ENCODE measurements at regions not wholly inside any gene's neighbourhood (a gene's known extent, or its start where the extent isn't known, plus 50 kb on each side); places are given as distances from the start of the nearest gene placed in this dataset.

GRCh38 chr2:153068915-153069314, 350.5 kb downstream of the ARL6IP6 start:
- H3K79me2 ChIP-seq (ENCODE audit: insufficient read depth, low read length), result no peaks in the 10 kb centered on the region
- intact Hi-C loops (cut with micrococcal nuclease; ENCODE audit: unreplicated experiment), result no loop called here
- POLR2A ChIA-PET, result no interaction called here
- H3K4me2 ChIP-seq (ENCODE audit: low read depth, low read length), result no peak overlapping the region
- H3K9me3 ChIP-seq (ENCODE audit: low read length), result no peaks in the 10 kb centered on the region
- ATAC-seq (no peak), DNase-seq (ENCODE audit: low spot score) (no peak), FAIRE-seq (no peak)
- in situ Hi-C loops (cut with HindIII; ENCODE audit: extremely low pct_ligation_motif_present, low pct_unique_long_range_greater_than_20kb), result no loop called here
- H3K4me1 ChIP-seq (ENCODE audit: insufficient read depth, low read length), result no peaks in the 10 kb centered on the region
- no peak overlapping the region for H3K27ac ChIP-seq (ENCODE audit: extremely low read length, insufficient read depth, low read length)
- CTCF ChIA-PET (ENCODE audit: low intra/inter-chr PET ratio, low total read pairs), result no interaction called here
- H2AFZ ChIP-seq (ENCODE audit: low read length), result no peak overlapping the region
- TF ChIP-seq KLF9 (CRISPR knock-in tag; IDR thresholded peaks at IDR 0.05; ENCODE audit: low read depth), result no peak
- no peak for TF ChIP-seq ZNF33B (CRISPR knock-in tag; IDR thresholded peaks at IDR 0.05)
- TF ChIP-seq KAT8 (CRISPR knock-in tag; IDR thresholded peaks at IDR 0.05), result no peak
- TF ChIP-seq ZFP90 (CRISPR knock-in tag; IDR thresholded peaks at IDR 0.05; ENCODE audit: borderline replicate concordance), result no peak
- no peak for TF ChIP-seq JDP2 (CRISPR knock-in tag; IDR thresholded peaks at IDR 0.05; ENCODE audit: borderline replicate concordance)
- TF ChIP-seq SATB2 (CRISPR knock-in tag; IDR thresholded peaks at IDR 0.05), result no peak
- no peak for TF ChIP-seq ZZZ3 (CRISPR knock-in tag; IDR thresholded peaks at IDR 0.05; ENCODE audit: borderline replicate concordance)
- H4K20me1 ChIP-seq (ENCODE audit: insufficient read depth, low read length), result no peaks in the 10 kb centered on the region
- H3K36me3 ChIP-seq (replicated peaks in 1 of 2; ENCODE audit: control insufficient read depth in 1 of 2, insufficient read depth in 2 of 2, low read length in 2 of 2), result no peaks in the 10 kb centered on the region
- H3K27me3 ChIP-seq (ENCODE audit: control insufficient read depth in 1 of 2, insufficient read depth in 2 of 2, low read length in 2 of 2), result no peaks in the 10 kb centered on the region
- H3K4me3 ChIP-seq (replicated peaks in 1 of 3; ENCODE audit: insufficient read depth in 1 of 3, low read depth in 2 of 3, low read length in 3 of 3), result no peak overlapping the region
- no TSS peak for BruUV-seq (replicated peaks)
- 6% methylated on average over 2 of the region's 2 CpGs for WGBS (ENCODE audit: low lambda C conversion rate)
- no peak overlapping the region for H3K9ac ChIP-seq (ENCODE audit: insufficient read depth, low read depth, low read length)

DNA sequence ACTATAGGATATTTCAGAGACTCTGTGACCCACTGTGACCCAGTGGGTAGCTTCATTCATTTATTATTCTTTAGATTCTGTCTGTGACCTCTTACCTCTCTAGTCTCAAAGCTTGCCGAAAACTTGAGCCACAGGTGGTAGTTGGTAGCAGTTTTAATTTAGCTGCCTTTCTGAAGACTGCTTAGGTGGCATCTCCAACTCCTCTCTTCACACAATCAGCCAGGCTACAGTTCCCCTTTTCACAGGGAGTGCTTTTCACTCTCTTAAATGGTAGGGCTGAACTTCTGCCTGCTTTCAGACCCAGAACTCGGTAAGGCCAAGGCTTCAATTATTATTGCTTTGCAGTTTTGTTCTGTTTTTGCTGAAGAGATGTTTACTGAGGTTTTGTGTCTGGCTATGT, 349.6 kb downstream of the ARL6IP6 start:
- FAIRE-seq (no peak), ATAC-seq (no peak), DNase-seq (ENCODE audit: low spot score) (no peak)
- no TSS peak for BruUV-seq (replicated peaks)
- ChIA-PET CTCF (ENCODE audit: low intra/inter-chr PET ratio, low total read pairs) (no interaction called here), POLR2A (no interaction called here)
- H3K9me3 ChIP-seq (ENCODE audit: low read length), result no peaks in the 10 kb centered on the region
- in situ Hi-C loops (cut with HindIII; ENCODE audit: extremely low pct_ligation_motif_present, low pct_unique_long_range_greater_than_20kb), result no loop called here
- H3K79me2 ChIP-seq (ENCODE audit: insufficient read depth, low read length), result no peaks in the 10 kb centered on the region
- intact Hi-C loops (cut with micrococcal nuclease; ENCODE audit: unreplicated experiment), result no loop called here
- H2AFZ ChIP-seq (ENCODE audit: low read length), result no peak overlapping the region
- H4K20me1 ChIP-seq (ENCODE audit: insufficient read depth, low read length), result no peaks in the 10 kb centered on the region
- H3K4me1 ChIP-seq (ENCODE audit: insufficient read depth, low read length), result no peaks in the 10 kb centered on the region
- H3K27ac ChIP-seq (ENCODE audit: extremely low read length, insufficient read depth, low read length), result no peak overlapping the region
- no peaks in the 10 kb centered on the region for H3K36me3 ChIP-seq (replicated peaks in 1 of 2; ENCODE audit: control insufficient read depth in 1 of 2, insufficient read depth in 2 of 2, low read length in 2 of 2)
- no peak overlapping the region for H3K4me2 ChIP-seq (ENCODE audit: low read depth, low read length)
- H3K9ac ChIP-seq (ENCODE audit: insufficient read depth, low read depth, low read length), result no peak overlapping the region
- WGBS (ENCODE audit: low lambda C conversion rate), result 0% methylated on average over 2 of the region's 2 CpGs
- no peaks in the 10 kb centered on the region for H3K27me3 ChIP-seq (ENCODE audit: control insufficient read depth in 1 of 2, insufficient read depth in 2 of 2, low read length in 2 of 2)
- H3K4me3 ChIP-seq (replicated peaks in 1 of 3; ENCODE audit: insufficient read depth in 1 of 3, low read depth in 2 of 3, low read length in 3 of 3), result no peak overlapping the region
- TF ChIP-seq RARA (CRISPR knock-in tag; IDR thresholded peaks at IDR 0.05), result no peak
- no peak for TF ChIP-seq KMT2B (CRISPR knock-in tag; IDR thresholded peaks at IDR 0.05)
- TF ChIP-seq STAG1 (CRISPR knock-in tag; IDR thresholded peaks at IDR 0.05), result no peak
- TF ChIP-seq, protein P1, sequence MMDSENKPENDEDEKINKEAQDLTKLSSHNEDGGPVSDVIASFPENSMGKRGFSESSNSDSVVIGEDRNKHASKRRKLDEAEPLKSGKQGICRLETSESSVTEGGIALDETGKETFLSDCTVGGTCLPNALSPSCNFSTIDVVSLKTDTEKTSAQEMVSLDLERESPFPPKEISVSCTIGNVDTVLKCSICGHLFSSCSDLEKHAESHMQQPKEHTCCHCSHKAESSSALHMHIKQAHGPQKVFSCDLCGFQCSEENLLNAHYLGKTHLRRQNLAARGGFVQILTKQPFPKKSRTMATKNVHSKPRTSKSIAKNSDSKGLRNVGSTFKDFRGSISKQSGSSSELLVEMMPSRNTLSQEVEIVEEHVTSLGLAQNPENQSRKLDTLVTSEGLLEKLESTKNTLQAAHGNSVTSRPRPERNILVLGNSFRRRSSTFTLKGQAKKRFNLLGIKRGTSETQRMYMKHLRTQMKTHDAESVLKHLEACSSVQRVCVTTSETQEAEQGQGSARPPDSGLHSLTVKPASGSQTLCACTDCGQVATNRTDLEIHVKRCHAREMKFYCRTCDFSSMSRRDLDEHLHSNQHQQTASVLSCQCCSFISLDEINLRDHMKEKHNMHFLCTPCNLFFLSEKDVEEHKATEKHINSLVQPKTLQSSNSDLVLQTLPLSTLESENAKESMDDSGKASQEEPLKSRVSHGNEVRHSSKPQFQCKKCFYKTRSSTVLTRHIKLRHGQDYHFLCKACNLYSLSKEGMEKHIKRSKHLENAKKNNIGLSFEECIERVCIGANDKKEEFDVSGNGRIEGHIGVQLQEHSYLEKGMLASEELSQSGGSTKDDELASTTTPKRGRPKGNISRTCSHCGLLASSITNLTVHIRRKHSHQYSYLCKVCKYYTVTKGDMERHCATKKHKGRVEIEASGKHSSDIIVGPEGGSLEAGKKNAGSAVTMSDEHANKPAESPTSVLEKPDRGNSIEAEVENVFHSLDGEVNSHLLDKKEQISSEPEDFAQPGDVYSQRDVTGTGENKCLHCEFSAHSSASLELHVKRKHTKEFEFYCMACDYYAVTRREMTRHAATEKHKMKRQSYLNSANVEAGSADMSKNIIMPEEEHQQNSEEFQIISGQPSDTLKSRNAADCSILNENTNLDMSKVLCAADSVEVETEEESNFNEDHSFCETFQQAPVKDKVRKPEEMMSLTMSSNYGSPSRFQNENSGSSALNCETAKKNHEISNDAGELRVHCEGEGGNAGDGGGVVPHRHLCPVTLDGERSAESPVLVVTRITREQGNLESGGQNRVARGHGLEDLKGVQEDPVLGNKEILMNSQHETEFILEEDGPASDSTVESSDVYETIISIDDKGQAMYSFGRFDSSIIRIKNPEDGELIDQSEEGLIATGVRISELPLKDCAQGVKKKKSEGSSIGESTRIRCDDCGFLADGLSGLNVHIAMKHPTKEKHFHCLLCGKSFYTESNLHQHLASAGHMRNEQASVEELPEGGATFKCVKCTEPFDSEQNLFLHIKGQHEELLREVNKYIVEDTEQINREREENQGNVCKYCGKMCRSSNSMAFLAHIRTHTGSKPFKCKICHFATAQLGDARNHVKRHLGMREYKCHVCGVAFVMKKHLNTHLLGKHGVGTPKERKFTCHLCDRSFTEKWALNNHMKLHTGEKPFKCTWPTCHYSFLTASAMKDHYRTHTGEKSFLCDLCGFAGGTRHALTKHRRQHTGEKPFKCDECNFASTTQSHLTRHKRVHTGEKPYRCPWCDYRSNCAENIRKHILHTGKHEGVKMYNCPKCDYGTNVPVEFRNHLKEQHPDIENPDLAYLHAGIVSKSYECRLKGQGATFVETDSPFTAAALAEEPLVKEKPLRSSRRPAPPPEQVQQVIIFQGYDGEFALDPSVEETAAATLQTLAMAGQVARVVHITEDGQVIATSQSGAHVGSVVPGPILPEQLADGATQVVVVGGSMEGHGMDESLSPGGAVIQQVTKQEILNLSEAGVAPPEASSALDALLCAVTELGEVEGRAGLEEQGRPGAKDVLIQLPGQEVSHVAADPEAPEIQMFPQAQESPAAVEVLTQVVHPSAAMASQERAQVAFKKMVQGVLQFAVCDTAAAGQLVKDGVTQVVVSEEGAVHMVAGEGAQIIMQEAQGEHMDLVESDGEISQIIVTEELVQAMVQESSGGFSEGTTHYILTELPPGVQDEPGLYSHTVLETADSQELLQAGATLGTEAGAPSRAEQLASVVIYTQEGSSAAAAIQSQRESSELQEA (CRISPR knock-in tag; IDR thresholded peaks at IDR 0.05; ENCODE audit: not compliant biosample characterization), result no peak

Measured in HepG2 (cell line).